ENCODE measurements at regions not wholly inside any gene's neighbourhood (a gene's known extent, or its start where the extent isn't known, plus 50 kb on each side); places are given as distances from the start of the nearest gene placed in this dataset.

- no peak for DNase-seq
Observed at GRCh38 chr16:86430814-86431213, 79.5 kb upstream of the FOXF1 start.

- no peak for DNase-seq
Observed at GRCh38 chr16:86431540-86431939, 78.8 kb upstream of the FOXF1 start.

- no peak for DNase-seq
Observed at GRCh38 chr16:86432048-86432447, 78.3 kb upstream of the FOXF1 start.

GRCh38 chr16:86432691-86433090 lies 77.6 kb upstream of the FOXF1 start:
- no peak for DNase-seq

- no peak for DNase-seq
Observed at GRCh38 chr16:86436466-86437185, 73.7 kb upstream of the FOXF1 start.

- DNase-seq: no peak
Observed at GRCh38 chr16:86437348-86437747, 73.0 kb upstream of the FOXF1 start.

- no peak for DNase-seq
Observed at GRCh38 chr16:86442703-86443102, 67.6 kb upstream of the FOXF1 start.

GRCh38 chr16:86443508-86444147 lies 66.7 kb upstream of the FOXF1 start:
- no peak for DNase-seq

GRCh38 chr16:86444261-86444660 lies 66.1 kb upstream of the FOXF1 start:
- DNase-seq: no peak

- no peak for DNase-seq
Observed at GRCh38 chr16:86444661-86445060, 65.7 kb upstream of the FOXF1 start.

GRCh38 chr16:86446279-86446678 lies 64.0 kb upstream of the FOXF1 start:
- DNase-seq: no peak

GRCh38 chr16:86447228-86447627 lies 63.1 kb upstream of the FOXF1 start:
- no peak for DNase-seq

- no peak for DNase-seq
Observed at GRCh38 chr16:86448306-86448890, 61.9 kb upstream of the FOXF1 start.

- DNase-seq: no peak
Observed at GRCh38 chr16:86449446-86450095, 60.8 kb upstream of the FOXF1 start.

GRCh38 chr16:86450691-86451090 lies 59.6 kb upstream of the FOXF1 start:
- DNase-seq: no peak

GRCh38 chr16:86452451-86452850 lies 57.9 kb upstream of the FOXF1 start:
- no peak for DNase-seq

GRCh38 chr16:86455116-86455515 lies 55.2 kb upstream of the FOXF1 start:
- DNase-seq: no peak

- no peak for DNase-seq
Observed at GRCh38 chr16:86455640-86456039, 54.7 kb upstream of the FOXF1 start.

- no peak for DNase-seq
Observed at GRCh38 chr16:86457501-86458148, 52.7 kb upstream of the FOXF1 start.

GRCh38 chr16:86458149-86458777 lies 52.1 kb upstream of the FOXF1 start:
- no peak for DNase-seq

GRCh38 chr16:86459266-86459665 lies 51.1 kb upstream of the FOXF1 start:
- no peak for DNase-seq

Data from CD4-positive, alpha-beta T cell treated with Interleukin-4 for 4 hours (primary cell).